ENCODE measurements at regions not wholly inside any gene's neighbourhood (a gene's known extent, or its start where the extent isn't known, plus 50 kb on each side); places are given as distances from the start of the nearest gene placed in this dataset.

GRCh38 chr2:15750822-15751329 is 159.2 kb downstream of the DDX1 start:
- Histone ChIP-seq H3K27ac (ENCODE audit: low read length) (no peak overlapping the region), H3K36me3 (ENCODE audit: control insufficient read depth in 1 of 2, insufficient read depth in 2 of 2, low read length in 2 of 2) (no peaks in the 10 kb centered on the region), H3K4me1 (ENCODE audit: control insufficient read depth in 1 of 2, insufficient read depth in 2 of 2, low read length in 2 of 2) (peaks cover 0 to 28% of the 10 kb centered on the region in 2 donors), H3K9me3 (ENCODE audit: control insufficient read depth in 1 of 2, low read length in 2 of 2) (no peaks in the 10 kb centered on the region), H3K27me3 (ENCODE audit: low read depth, low read length) (no peaks in the 10 kb centered on the region), H3K4me3 (ENCODE audit: low read depth in 1 of 2, low read length in 2 of 2) (no peak overlapping the region)

- no peaks in the 10 kb centered on the region for H3K9me3 ChIP-seq (ENCODE audit: control insufficient read depth in 1 of 2, low read length in 2 of 2)
- H3K4me3 ChIP-seq (ENCODE audit: low read depth in 1 of 2, low read length in 2 of 2), result no peak overlapping the region
- H3K36me3 ChIP-seq (ENCODE audit: control insufficient read depth in 1 of 2, insufficient read depth in 2 of 2, low read length in 2 of 2), result no peaks in the 10 kb centered on the region
- peaks cover 0 to 24% of the 10 kb centered on the region in 2 donors for H3K4me1 ChIP-seq (ENCODE audit: control insufficient read depth in 1 of 2, insufficient read depth in 2 of 2, low read length in 2 of 2)
- H3K27ac ChIP-seq (ENCODE audit: low read length), result no peak overlapping the region
- no peaks in the 10 kb centered on the region for H3K27me3 ChIP-seq (ENCODE audit: low read depth, low read length)
Measured at GRCh38 chr2:15751477-15751876, 159.8 kb downstream of the DDX1 start.

- Histone ChIP-seq H3K4me1 (ENCODE audit: control insufficient read depth in 1 of 2, insufficient read depth in 2 of 2, low read length in 2 of 2) (peaks cover 0 to 17% of the 10 kb centered on the region in 2 donors), H3K27me3 (ENCODE audit: low read depth, low read length) (no peaks in the 10 kb centered on the region), H3K9me3 (ENCODE audit: control insufficient read depth in 1 of 2, low read length in 2 of 2) (no peaks in the 10 kb centered on the region), H3K36me3 (ENCODE audit: control insufficient read depth in 1 of 2, insufficient read depth in 2 of 2, low read length in 2 of 2) (no peaks in the 10 kb centered on the region), H3K4me3 (ENCODE audit: low read depth in 1 of 2, low read length in 2 of 2) (no peak overlapping the region), H3K27ac (ENCODE audit: low read length) (no peak overlapping the region)
Measured at GRCh38 chr2:15752552-15753232, 161.0 kb downstream of the DDX1 start.

GRCh38 chr2:15753233-15753798 is 161.6 kb downstream of the DDX1 start:
- Histone ChIP-seq H3K27me3 (ENCODE audit: low read depth, low read length) (no peaks in the 10 kb centered on the region), H3K4me1 (ENCODE audit: control insufficient read depth in 1 of 2, insufficient read depth in 2 of 2, low read length in 2 of 2) (peaks cover 0 to 13% of the 10 kb centered on the region in 2 donors), H3K36me3 (ENCODE audit: control insufficient read depth in 1 of 2, insufficient read depth in 2 of 2, low read length in 2 of 2) (no peaks in the 10 kb centered on the region), H3K4me3 (ENCODE audit: low read depth in 1 of 2, low read length in 2 of 2) (no peak overlapping the region), H3K9me3 (ENCODE audit: control insufficient read depth in 1 of 2, low read length in 2 of 2) (no peaks in the 10 kb centered on the region), H3K27ac (ENCODE audit: low read length) (no peak overlapping the region)

- Histone ChIP-seq H3K27me3 (ENCODE audit: low read depth, low read length) (no peaks in the 10 kb centered on the region), H3K9me3 (ENCODE audit: control insufficient read depth in 1 of 2, low read length in 2 of 2) (no peaks in the 10 kb centered on the region), H3K4me1 (ENCODE audit: control insufficient read depth in 1 of 2, insufficient read depth in 2 of 2, low read length in 2 of 2) (peaks cover 0 to 13% of the 10 kb centered on the region in 2 donors), H3K27ac (ENCODE audit: low read length) (no peak overlapping the region), H3K4me3 (ENCODE audit: low read depth in 1 of 2, low read length in 2 of 2) (no peak overlapping the region), H3K36me3 (ENCODE audit: control insufficient read depth in 1 of 2, insufficient read depth in 2 of 2, low read length in 2 of 2) (no peaks in the 10 kb centered on the region)
Measured at GRCh38 chr2:15753811-15754702, 162.4 kb downstream of the DDX1 start.

GRCh38 chr2:15754703-15755099 is 163.0 kb downstream of the DDX1 start:
- H3K4me1 ChIP-seq (ENCODE audit: control insufficient read depth in 1 of 2, insufficient read depth in 2 of 2, low read length in 2 of 2), result peaks cover 0 to 9% of the 10 kb centered on the region in 2 donors
- no peaks in the 10 kb centered on the region for H3K36me3 ChIP-seq (ENCODE audit: control insufficient read depth in 1 of 2, insufficient read depth in 2 of 2, low read length in 2 of 2)
- no peak overlapping the region for H3K27ac ChIP-seq (ENCODE audit: low read length)
- H3K27me3 ChIP-seq (ENCODE audit: low read depth, low read length), result no peaks in the 10 kb centered on the region
- H3K9me3 ChIP-seq (ENCODE audit: control insufficient read depth in 1 of 2, low read length in 2 of 2), result no peaks in the 10 kb centered on the region
- H3K4me3 ChIP-seq (ENCODE audit: low read depth in 1 of 2, low read length in 2 of 2), result no peak overlapping the region

GRCh38 chr2:15755528-15755927 is 163.9 kb downstream of the DDX1 start:
- Histone ChIP-seq H3K27me3 (ENCODE audit: low read depth, low read length) (no peaks in the 10 kb centered on the region), H3K9me3 (ENCODE audit: control insufficient read depth in 1 of 2, low read length in 2 of 2) (no peaks in the 10 kb centered on the region)

GRCh38 chr2:15756011-15756550 is 164.4 kb downstream of the DDX1 start:
- Histone ChIP-seq H3K27me3 (ENCODE audit: low read depth, low read length) (no peaks in the 10 kb centered on the region), H3K4me3 (ENCODE audit: low read depth in 1 of 2, low read length in 2 of 2) (no peak overlapping the region), H3K36me3 (ENCODE audit: control insufficient read depth in 1 of 2, insufficient read depth in 2 of 2, low read length in 2 of 2) (no peaks in the 10 kb centered on the region), H3K4me1 (ENCODE audit: control insufficient read depth in 1 of 2, insufficient read depth in 2 of 2, low read length in 2 of 2) (no peaks in the 10 kb centered on the region), H3K9me3 (ENCODE audit: control insufficient read depth in 1 of 2, low read length in 2 of 2) (no peaks in the 10 kb centered on the region), H3K27ac (ENCODE audit: low read length) (no peak overlapping the region)

More at GRCh38 chr2:15755528-15755927, 163.9 kb downstream of the DDX1 start:
- Histone ChIP-seq H3K4me1 (ENCODE audit: control insufficient read depth in 1 of 2, insufficient read depth in 2 of 2, low read length in 2 of 2) (peaks cover 0 to 4% of the 10 kb centered on the region in 2 donors), H3K27ac (ENCODE audit: low read length) (no peak overlapping the region), H3K4me3 (ENCODE audit: low read depth in 1 of 2, low read length in 2 of 2) (no peak overlapping the region), H3K36me3 (ENCODE audit: control insufficient read depth in 1 of 2, insufficient read depth in 2 of 2, low read length in 2 of 2) (no peaks in the 10 kb centered on the region)

- Histone ChIP-seq H3K27ac (ENCODE audit: low read length) (no peak overlapping the region), H3K4me1 (ENCODE audit: control insufficient read depth in 1 of 2, insufficient read depth in 2 of 2, low read length in 2 of 2) (no peaks in the 10 kb centered on the region), H3K36me3 (ENCODE audit: control insufficient read depth in 1 of 2, insufficient read depth in 2 of 2, low read length in 2 of 2) (no peaks in the 10 kb centered on the region), H3K4me3 (ENCODE audit: low read depth in 1 of 2, low read length in 2 of 2) (no peak overlapping the region), H3K9me3 (ENCODE audit: control insufficient read depth in 1 of 2, low read length in 2 of 2) (no peaks in the 10 kb centered on the region), H3K27me3 (ENCODE audit: low read depth, low read length) (no peaks in the 10 kb centered on the region)
Measured at GRCh38 chr2:15756882-15757819, 165.5 kb downstream of the DDX1 start.

- Histone ChIP-seq H3K27me3 (ENCODE audit: low read depth, low read length) (no peaks in the 10 kb centered on the region), H3K4me1 (ENCODE audit: control insufficient read depth in 1 of 2, insufficient read depth in 2 of 2, low read length in 2 of 2) (no peaks in the 10 kb centered on the region), H3K4me3 (ENCODE audit: low read depth in 1 of 2, low read length in 2 of 2) (no peak overlapping the region), H3K27ac (ENCODE audit: low read length) (no peak overlapping the region), H3K36me3 (ENCODE audit: control insufficient read depth in 1 of 2, insufficient read depth in 2 of 2, low read length in 2 of 2) (no peaks in the 10 kb centered on the region), H3K9me3 (ENCODE audit: control insufficient read depth in 1 of 2, low read length in 2 of 2) (no peaks in the 10 kb centered on the region)
Measured at GRCh38 chr2:15757820-15758586, 166.3 kb downstream of the DDX1 start.
